ENCODE measurements at regions not wholly inside any gene's neighbourhood (a gene's known extent, or its start where the extent isn't known, plus 50 kb on each side); places are given as distances from the start of the nearest gene placed in this dataset.

- no peak for DNase-seq (ENCODE audit: low spot score)
- no peak for TF ChIP-seq CTCF (IDR thresholded peaks at IDR 0.05; ENCODE audit: extremely low read depth, insufficient read depth, missing control alignments)
- in situ Hi-C loops (cut with MboI; ENCODE audit: low pct_unique_long_range_greater_than_20kb, low sequenced_read_pairs, unreplicated experiment) = no loop called here
Observed at GRCh38 chr4:13906727-13907126, 279.2 kb upstream of the BOD1L1 start.

GRCh38 chr4:13907255-13907751, 279.8 kb upstream of the BOD1L1 start:
- no peak for DNase-seq (ENCODE audit: low spot score)
- in situ Hi-C loops (cut with MboI; ENCODE audit: low pct_unique_long_range_greater_than_20kb, low sequenced_read_pairs, unreplicated experiment) = no loop called here
- TF ChIP-seq CTCF (IDR thresholded peaks at IDR 0.05; ENCODE audit: extremely low read depth, insufficient read depth, missing control alignments) = no peak

- no peak for TF ChIP-seq CTCF (IDR thresholded peaks at IDR 0.05; ENCODE audit: extremely low read depth, insufficient read depth, missing control alignments)
- DNase-seq (ENCODE audit: low spot score) = no peak
- in situ Hi-C loops (cut with MboI; ENCODE audit: low pct_unique_long_range_greater_than_20kb, low sequenced_read_pairs, unreplicated experiment) = no loop called here
Observed at GRCh38 chr4:13908455-13908854, 280.9 kb upstream of the BOD1L1 start.

- no peak for TF ChIP-seq CTCF (IDR thresholded peaks at IDR 0.05; ENCODE audit: extremely low read depth, insufficient read depth, missing control alignments)
- DNase-seq (ENCODE audit: low spot score) = no peak
- in situ Hi-C loops (cut with MboI; ENCODE audit: low pct_unique_long_range_greater_than_20kb, low sequenced_read_pairs, unreplicated experiment) = no loop called here
Observed at GRCh38 chr4:13910556-13910955, 283.0 kb upstream of the BOD1L1 start.

GRCh38 chr4:13911256-13911655, 283.7 kb upstream of the BOD1L1 start:
- in situ Hi-C loops (cut with MboI; ENCODE audit: low pct_unique_long_range_greater_than_20kb, low sequenced_read_pairs, unreplicated experiment) = no loop called here
- no peak for TF ChIP-seq CTCF (IDR thresholded peaks at IDR 0.05; ENCODE audit: extremely low read depth, insufficient read depth, missing control alignments)
- no peak for DNase-seq (ENCODE audit: low spot score)

GRCh38 chr4:13912436-13912925, 285.0 kb upstream of the BOD1L1 start:
- DNase-seq (ENCODE audit: low spot score) = no peak
- TF ChIP-seq CTCF (IDR thresholded peaks at IDR 0.05; ENCODE audit: extremely low read depth, insufficient read depth, missing control alignments) = no peak
- in situ Hi-C loops (cut with MboI; ENCODE audit: low pct_unique_long_range_greater_than_20kb, low sequenced_read_pairs, unreplicated experiment) = no loop called here

- TF ChIP-seq CTCF (IDR thresholded peaks at IDR 0.05; ENCODE audit: extremely low read depth, insufficient read depth, missing control alignments) = no peak
- no peak for DNase-seq (ENCODE audit: low spot score)
- in situ Hi-C loops (cut with MboI; ENCODE audit: low pct_unique_long_range_greater_than_20kb, low sequenced_read_pairs, unreplicated experiment) = no loop called here
Observed at GRCh38 chr4:13912966-13913365, 285.4 kb upstream of the BOD1L1 start.
